Vagina (tissue), 2 donors: ENCODE measurements at regions not wholly inside any gene's neighbourhood (a gene's known extent, or its start where the extent isn't known, plus 50 kb on each side); places are given as distances from the start of the nearest gene placed in this dataset.

ENCODE experiments used
- DNase-seq, 2 donors: peaks; one replicate each; pipeline ENCODE4 v3.0.0-alpha.2; 2017; ENCODE audit errors: extremely low spot score in 2 of 2
- H3K27ac ChIP-seq: fragments of 200-600 bp; sonication (generic); one replicate; pipeline ENCODE4 v1.5.1; 2019
- H3K27me3 ChIP-seq: fragments of 200-600 bp; sonication (generic); one replicate; pipeline ENCODE4 v1.5.1; 2019
- H3K36me3 ChIP-seq, 2 donors: fragments of 200-600 bp; sonication (generic); one replicate each; pipeline ENCODE4 v1.5.1; 2017 to 2019
- H3K4me1 ChIP-seq: fragments of 200-600 bp; sonication (generic); one replicate; pipeline ENCODE4 v1.5.1; 2019
- H3K4me3 ChIP-seq, 2 donors: fragments of 200-600 bp; sonication (generic); 1 replicate in 1 of 2; 2 replicates in 1 of 2; pipeline ENCODE4 v1.5.1; 2016 to 2019
- H3K9me3 ChIP-seq: fragments of 200-600 bp; sonication (generic); one replicate; pipeline ENCODE4 v1.5.1; 2019
- CTCF ChIP-seq, 3 experiments: fragments of 450-650 bp in 2 of 3; fragments of 200-600 bp in 1 of 3; sonication (generic) in 1 of 3; IDR thresholded peaks; one replicate each; pipeline ENCODE4 v1.5.1; 2017 to 2019; ENCODE audit warnings: antibody characterized with exemption in 3 of 3, mild to moderate bottlenecking in 2 of 3, moderate library complexity in 2 of 3
- POLR2A ChIP-seq, 2 donors: fragments of 450-650 bp; IDR thresholded peaks; one replicate each; pipeline ENCODE4 v1.6.1; 2017; ENCODE audit warnings: antibody characterized with exemption in 2 of 2, mild to moderate bottlenecking in 2 of 2, moderate library complexity in 2 of 2
- POLR2AphosphoS5 ChIP-seq, 2 donors: sonication (generic); formaldehyde crosslinking; IDR thresholded peaks; one replicate each; pipeline ENCODE4 v1.9.0; 2017; ENCODE audit warnings: antibody characterized with exemption in 2 of 2, mild to moderate bottlenecking in 2 of 2, low read depth in 1 of 2; ENCODE audit not compliant: insufficient read depth in 1 of 2
- intact Hi-C: fragments of 100-400 bp; cut with DNase I; formaldehyde crosslinking; loops from one replicate; pipeline ENCODE4 v1.15.1; 2023

GRCh38 chr14:104344818-104345620, 206.6 kb downstream of the KIF26A start:
- no peak overlapping the region for H3K27ac ChIP-seq
- H3K36me3 ChIP-seq, result no peaks in the 10 kb centered on the region
- no peaks in the 10 kb centered on the region for H3K27me3 ChIP-seq
- no peak for DNase-seq
- intact Hi-C loops, result loop anchor here (5.0 kb wide), 1 partner anchor 452 kb away; the partner anchor contains the start of gene AKT1
- TF ChIP-seq CTCF (IDR thresholded peaks at IDR 0.05) (no peak), POLR2AphosphoS5 (IDR thresholded peaks at IDR 0.05; ENCODE audit: insufficient read depth in 1 of 2, low read depth in 1 of 2) (no peak), POLR2A (IDR thresholded peaks at IDR 0.05) (no peak)
- H3K4me1 ChIP-seq, result no peaks in the 10 kb centered on the region
- no peaks in the 10 kb centered on the region for H3K9me3 ChIP-seq
- no peak overlapping the region for H3K4me3 ChIP-seq

- intact Hi-C loops, result loop anchor here (5.0 kb wide), 1 partner anchor 451 kb away; the partner anchor contains the start of gene AKT1
- no peaks in the 10 kb centered on the region for H3K27me3 ChIP-seq
- no peak overlapping the region for H3K27ac ChIP-seq
- no peak overlapping the region for H3K4me3 ChIP-seq
- TF ChIP-seq POLR2AphosphoS5 (IDR thresholded peaks at IDR 0.05; ENCODE audit: insufficient read depth in 1 of 2, low read depth in 1 of 2) (no peak), POLR2A (IDR thresholded peaks at IDR 0.05) (no peak), CTCF (IDR thresholded peaks at IDR 0.05) (no peak)
- H3K9me3 ChIP-seq, result no peaks in the 10 kb centered on the region
- no peaks in the 10 kb centered on the region for H3K4me1 ChIP-seq
- no peaks in the 10 kb centered on the region for H3K36me3 ChIP-seq
- DNase-seq, result no peak
These were observed 207.5 kb downstream of the KIF26A start for GRCh38 chr14:104345621-104346462.

GRCh38 chr14:104346608-104347007, 208.2 kb downstream of the KIF26A start:
- no peak overlapping the region for H3K27ac ChIP-seq
- no peaks in the 10 kb centered on the region for H3K36me3 ChIP-seq
- no peak for TF ChIP-seq CTCF (IDR thresholded peaks at IDR 0.05)
- no peak for TF ChIP-seq POLR2AphosphoS5 (IDR thresholded peaks at IDR 0.05; ENCODE audit: insufficient read depth in 1 of 2, low read depth in 1 of 2)
- no peak for TF ChIP-seq POLR2A (IDR thresholded peaks at IDR 0.05)
- H3K27me3 ChIP-seq, result no peaks in the 10 kb centered on the region
- H3K4me1 ChIP-seq, result no peaks in the 10 kb centered on the region
- no peak for DNase-seq
- intact Hi-C loops, result loop anchor here (5.0 kb wide), 1 partner anchor 451 kb away; the partner anchor contains the start of gene AKT1
- no peaks in the 10 kb centered on the region for H3K9me3 ChIP-seq
- no peak overlapping the region for H3K4me3 ChIP-seq

- Histone ChIP-seq H3K9me3 (no peaks in the 10 kb centered on the region), H3K27ac (no peak overlapping the region), H3K4me1 (no peaks in the 10 kb centered on the region), H3K4me3 (no peak overlapping the region), H3K27me3 (no peaks in the 10 kb centered on the region), H3K36me3 (no peaks in the 10 kb centered on the region)
- no peak for DNase-seq
- TF ChIP-seq POLR2AphosphoS5 (IDR thresholded peaks at IDR 0.05; ENCODE audit: insufficient read depth in 1 of 2, low read depth in 1 of 2) (no peak), POLR2A (IDR thresholded peaks at IDR 0.05) (no peak), CTCF (IDR thresholded peaks at IDR 0.05) (no peak)
- intact Hi-C loops, result loop anchor here (5.0 kb wide), 1 partner anchor 449 kb away; the partner anchor contains the start of gene AKT1
These were observed 210.4 kb downstream of the KIF26A start for GRCh38 chr14:104348741-104349140.
